Endothelial cell of umbilical vein (primary cell): ENCODE measurements at regions not wholly inside any gene's neighbourhood (a gene's known extent, or its start where the extent isn't known, plus 50 kb on each side); places are given as distances from the start of the nearest gene placed in this dataset.

Source experiments
- BruUV-seq: library from RNA; stranded (reverse); fragments of 400-500 nt; replicated peaks from 2 replicates; lab custom pipeline; 2021; lab: Mats Ljungman, UMichigan
- CTCF ChIA-PET: fragments of 300-600, 350-600 bp; sonication (Branson Sonifier 250); formaldehyde crosslinking; loops from one replicate; lab custom pipeline; 2021; ENCODE audit warnings: antibody characterized with exemption, inconsistent platforms; lab: Charles Lee
- POLR2A ChIA-PET: fragments of 300-600, 350-600 bp; sonication (Branson Sonifier 250); formaldehyde crosslinking; loops from one replicate; lab custom pipeline; 2021; ENCODE audit warnings: antibody characterized with exemption, inconsistent platforms; lab: Charles Lee
- DNase-seq: peaks from one replicate; pipeline ENCODE4 v3.0.0-alpha.2; 2011; ENCODE audit warnings: low read depth, low spot score
- FAIRE-seq: peaks from 2 replicates; lab custom pipeline; 2011; peaks lifted over from hg19 to GRCh38; lab: Jason Lieb, UNC
- H2AFZ ChIP-seq: 2 replicates; pipeline ENCODE4 v1.6.0; 2012; ENCODE audit warnings: low read depth, low read length, control low read depth, inconsistent platforms
- H3K27ac ChIP-seq: 2 replicates; pipeline ENCODE4 v1.5.1; 2011; ENCODE audit warnings: low read depth, mild to moderate bottlenecking, control low read depth, low read length, moderate library complexity; ENCODE audit not compliant: insufficient read depth
- H3K27me3 ChIP-seq, 2 experiments: 2 replicates each; pipeline versions ENCODE4 v1.6.0 to v1.6.1; 2011; ENCODE audit warnings: low read length in 2 of 2, mixed read lengths in 1 of 2; ENCODE audit not compliant: control insufficient read depth in 2 of 2, insufficient read depth in 2 of 2
- H3K36me3 ChIP-seq, 2 experiments: 2 replicates in 1 of 2; 3 replicates in 1 of 2; pipeline ENCODE4 v1.5.1; 2011; ENCODE audit warnings: low read length in 2 of 2, mild to moderate bottlenecking in 1 of 2, moderate library complexity in 1 of 2; ENCODE audit not compliant: control insufficient read depth in 2 of 2, insufficient read depth in 2 of 2; ENCODE audit errors: extremely low read depth in 1 of 2
- H3K4me1 ChIP-seq: 3 replicates; pipeline ENCODE4 v1.5.1; 2011; ENCODE audit warnings: mild to moderate bottlenecking, low read length; ENCODE audit not compliant: control insufficient read depth, insufficient read depth; ENCODE audit errors: extremely low read depth
- H3K4me2 ChIP-seq: 2 replicates; pipeline ENCODE4 v1.6.1; 2011; ENCODE audit warnings: low read length, control low read depth, mixed read lengths; ENCODE audit not compliant: insufficient read depth
- H3K4me3 ChIP-seq, 3 experiments: fragments of 200-600 bp in 1 of 3; sonication (generic), shearing (Covaris generic) in 1 of 3; replicated peaks in 1 of 3; 2 replicates each; pipeline ENCODE4 v1.5.1; 2011 to 2016; ENCODE audit warnings: control low read depth in 3 of 3, low read length in 3 of 3, mild to moderate bottlenecking in 2 of 3, inconsistent platforms in 1 of 3, low read depth in 1 of 3, moderate library complexity in 1 of 3; ENCODE audit not compliant: insufficient read depth in 1 of 3
- H3K79me2 ChIP-seq: 2 replicates; pipeline ENCODE4 v1.6.0; 2012; ENCODE audit warnings: low read length, inconsistent platforms; ENCODE audit not compliant: control insufficient read depth, insufficient read depth
- H3K9ac ChIP-seq: replicated peaks from 2 replicates; pipeline ENCODE3; 2011; ENCODE audit warnings: low read length, control low read depth; ENCODE audit not compliant: insufficient read depth; ENCODE audit errors: extremely low read depth
- H3K9me1 ChIP-seq: replicated peaks from 3 replicates; pipeline ENCODE4 v1.6.0; 2011; ENCODE audit warnings: mild to moderate bottlenecking, low read length; ENCODE audit not compliant: control insufficient read depth, insufficient read depth; ENCODE audit errors: extremely low read depth
- H3K9me3 ChIP-seq: replicated peaks from 2 replicates; pipeline ENCODE4 v1.5.1; 2012; ENCODE audit warnings: low read length, inconsistent platforms; ENCODE audit not compliant: control insufficient read depth, insufficient read depth
- H4K20me1 ChIP-seq: replicated peaks from 2 replicates; pipeline ENCODE3; 2011; ENCODE audit warnings: mild to moderate bottlenecking, low read length; ENCODE audit not compliant: control insufficient read depth, insufficient read depth; ENCODE audit errors: extremely low read depth
- EZH2 ChIP-seq: IDR thresholded peaks from 2 replicates; pipeline ENCODE4 v1.6.1; 2012; ENCODE audit warnings: borderline replicate concordance, low read depth, mild to moderate bottlenecking, moderate library complexity, low read length, inconsistent platforms; ENCODE audit not compliant: severe bottlenecking
- FOS ChIP-seq: IDR thresholded peaks from 2 replicates; pipeline ENCODE4 v1.6.1; 2011; ENCODE audit warnings: mild to moderate bottlenecking, low read length, moderate library complexity, borderline replicate concordance; ENCODE audit not compliant: insufficient read depth
- GATA2 ChIP-seq: IDR thresholded peaks from 2 replicates; pipeline ENCODE4 v1.7.0; 2011; ENCODE audit warnings: low read depth, mild to moderate bottlenecking, moderate library complexity, mixed read lengths, low read length; ENCODE audit not compliant: insufficient read length, insufficient read depth
- JUN ChIP-seq: IDR thresholded peaks from 2 replicates; pipeline ENCODE4 v1.6.1; 2011; ENCODE audit warnings: borderline replicate concordance, low read depth; ENCODE audit not compliant: insufficient read length, insufficient read depth
- MYC ChIP-seq: IDR thresholded peaks from one replicate; pipeline ENCODE4 v1.6.1; 2011; ENCODE audit warnings: mild to moderate bottlenecking, low read depth, low read length
- POLR2A ChIP-seq: IDR thresholded peaks from 2 replicates; pipeline ENCODE4 v1.6.1; 2012; ENCODE audit warnings: low read depth, mild to moderate bottlenecking, control low read depth, low read length
- POLR2AphosphoS5 ChIP-seq: IDR thresholded peaks from 2 replicates; pipeline ENCODE4 v1.6.1; 2012; ENCODE audit warnings: low read depth, mild to moderate bottlenecking, control low read depth, low read length, moderate library complexity; ENCODE audit not compliant: insufficient read depth
- dilution Hi-C: fragments of 300-500 bp; cut with MboI; formaldehyde crosslinking; loops from one replicate; pipeline ENCODE4 v1.15.0; 2019; ENCODE audit warnings: low sequenced_read_pairs; ENCODE audit not compliant: extremely low pct_ligation_motif_present
- intact Hi-C: fragments of 100-400 bp; cut with micrococcal nuclease; formaldehyde crosslinking; loops from one replicate; pipeline ENCODE4 v1.10.0; 2022
- TF ChIP-seq, protein P1 (sequence below), 2 donors: IDR thresholded peaks; 1 replicate in 1 of 2; 2 replicates in 1 of 2; pipeline ENCODE4 v1.5.1; 2011; ENCODE audit warnings: low read length in 2 of 2, mild to moderate bottlenecking in 2 of 2, moderate library complexity in 2 of 2, control low read depth in 1 of 2, inconsistent platforms in 1 of 2, low read depth in 1 of 2; ENCODE audit not compliant: insufficient read depth in 1 of 2; ENCODE audit errors: extremely low read depth in 1 of 2
- TF ChIP-seq, protein P2 (sequence below): IDR thresholded peaks from 2 replicates; pipeline ENCODE4 v1.6.1; 2011; ENCODE audit not compliant: insufficient read depth, insufficient read length

DNA sequence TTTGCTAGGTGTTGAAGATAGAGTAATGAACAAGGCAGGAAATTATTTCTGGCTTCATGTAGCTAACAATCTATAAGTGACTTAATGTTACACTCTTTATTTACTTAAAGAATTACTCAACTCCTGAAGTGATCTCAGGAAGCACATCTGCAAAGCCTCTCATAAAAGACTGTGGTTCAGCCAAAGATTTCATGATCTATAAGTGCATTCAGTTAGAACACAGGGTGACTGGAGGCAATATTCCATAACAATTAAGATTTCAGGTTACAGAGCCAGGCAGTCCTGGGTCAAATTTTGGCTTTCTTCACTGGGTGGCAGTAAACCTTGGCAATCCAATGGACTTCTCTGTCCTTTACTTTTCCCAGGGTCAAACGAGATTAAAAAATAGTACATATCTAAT lies 204.0 kb downstream of the TPBG start:
- Histone ChIP-seq H3K9me3 (no peaks in the 10 kb centered on the region), H3K27me3 (no peaks in the 10 kb centered on the region), H2AFZ (no peak overlapping the region), H3K9ac (no peak overlapping the region), H3K4me2 (no peak overlapping the region), H3K27ac (no peak overlapping the region), H3K36me3 (no peaks in the 10 kb centered on the region), H3K4me3 (no peak overlapping the region), H3K9me1 (no peaks in the 10 kb centered on the region), H3K79me2 (no peaks in the 10 kb centered on the region), H3K4me1 (no peaks in the 10 kb centered on the region), H4K20me1 (no peaks in the 10 kb centered on the region)
- intact Hi-C loops, result no loop called here
- DNase-seq (no peak), FAIRE-seq (no peak)
- no TSS peak for BruUV-seq
- ChIA-PET POLR2A (no interaction called here), CTCF (no interaction called here)
- dilution Hi-C loops, result no loop called here
- TF ChIP-seq, protein P1, sequence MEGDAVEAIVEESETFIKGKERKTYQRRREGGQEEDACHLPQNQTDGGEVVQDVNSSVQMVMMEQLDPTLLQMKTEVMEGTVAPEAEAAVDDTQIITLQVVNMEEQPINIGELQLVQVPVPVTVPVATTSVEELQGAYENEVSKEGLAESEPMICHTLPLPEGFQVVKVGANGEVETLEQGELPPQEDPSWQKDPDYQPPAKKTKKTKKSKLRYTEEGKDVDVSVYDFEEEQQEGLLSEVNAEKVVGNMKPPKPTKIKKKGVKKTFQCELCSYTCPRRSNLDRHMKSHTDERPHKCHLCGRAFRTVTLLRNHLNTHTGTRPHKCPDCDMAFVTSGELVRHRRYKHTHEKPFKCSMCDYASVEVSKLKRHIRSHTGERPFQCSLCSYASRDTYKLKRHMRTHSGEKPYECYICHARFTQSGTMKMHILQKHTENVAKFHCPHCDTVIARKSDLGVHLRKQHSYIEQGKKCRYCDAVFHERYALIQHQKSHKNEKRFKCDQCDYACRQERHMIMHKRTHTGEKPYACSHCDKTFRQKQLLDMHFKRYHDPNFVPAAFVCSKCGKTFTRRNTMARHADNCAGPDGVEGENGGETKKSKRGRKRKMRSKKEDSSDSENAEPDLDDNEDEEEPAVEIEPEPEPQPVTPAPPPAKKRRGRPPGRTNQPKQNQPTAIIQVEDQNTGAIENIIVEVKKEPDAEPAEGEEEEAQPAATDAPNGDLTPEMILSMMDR (IDR thresholded peaks at IDR 0.05; ENCODE audit: extremely low read depth in 1 of 2, insufficient read depth in 1 of 2, low read depth in 1 of 2, low read length in 2 of 2), result no peak
- TF ChIP-seq JUN (no peak), MYC (no peak), POLR2AphosphoS5 (no peak), GATA2 (no peak), FOS (no peak), POLR2A (no peak), EZH2 (no peak)
- TF ChIP-seq, protein P2, sequence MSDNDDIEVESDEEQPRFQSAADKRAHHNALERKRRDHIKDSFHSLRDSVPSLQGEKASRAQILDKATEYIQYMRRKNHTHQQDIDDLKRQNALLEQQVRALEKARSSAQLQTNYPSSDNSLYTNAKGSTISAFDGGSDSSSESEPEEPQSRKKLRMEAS, result no peak
